A673 (cell line): ENCODE measurements at regions not wholly inside any gene's neighbourhood (a gene's known extent, or its start where the extent isn't known, plus 50 kb on each side); places are given as distances from the start of the nearest gene placed in this dataset.

Experiments used
- CTCF ChIP-seq: fragments of 300-800, 200-600 bp; sonication (generic); conservative IDR thresholded peaks from 2 replicates; pipeline ENCODE4 v1.5.1; 2017; ENCODE audit warnings: low read depth, mild to moderate bottlenecking, antibody characterized with exemption, low read length, moderate library complexity, mixed read lengths
- EZH2 ChIP-seq: fragments of 200-600 bp; sonication (generic); IDR thresholded peaks from 2 replicates; pipeline ENCODE4 v1.6.1; 2017; ENCODE audit warnings: borderline replicate concordance, low read depth, mild to moderate bottlenecking, mixed read lengths, antibody characterized with exemption, low read length; ENCODE audit not compliant: poor library complexity, severe bottlenecking

- no peak for TF ChIP-seq CTCF
- TF ChIP-seq EZH2 = no peak
Observed at GRCh38 chr2:228479014-228479413, 297.5 kb upstream of the SPHKAP start.
